Activated CD8-positive, alpha-beta memory T cell treated with anti-CD3 and anti-CD28 coated beads, Interleukin-2, amount 50 U/mL, for 48 hours (primary cell): ENCODE measurements at regions not wholly inside any gene's neighbourhood (a gene's known extent, or its start where the extent isn't known, plus 50 kb on each side); places are given as distances from the start of the nearest gene placed in this dataset.

Experiments used
- DNase-seq: peaks from one replicate; pipeline ENCODE4 v3.0.0-alpha.2; 2020

GRCh38 chr1:222163895-222164294 lies 384.0 kb downstream of the HHIPL2 start:
- DNase-seq = no peak

GRCh38 chr1:222161676-222162075 lies 386.2 kb downstream of the HHIPL2 start:
- no peak for DNase-seq

GRCh38 chr1:222157612-222158011 lies 390.3 kb downstream of the HHIPL2 start:
- no peak for DNase-seq

- no peak for DNase-seq
Observed at GRCh38 chr1:222140206-222140605, 398.3 kb upstream of the DUSP10 start.

- no peak for DNase-seq
Observed at GRCh38 chr1:222138095-222138494, 396.2 kb upstream of the DUSP10 start.

- no peak for DNase-seq
Observed at GRCh38 chr1:222136869-222137268, 395.0 kb upstream of the DUSP10 start.

GRCh38 chr1:222129041-222129440 lies 387.2 kb upstream of the DUSP10 start:
- DNase-seq = no peak

GRCh38 chr1:222127526-222128152 lies 385.8 kb upstream of the DUSP10 start:
- DNase-seq = no peak

GRCh38 chr1:222127096-222127495 lies 385.2 kb upstream of the DUSP10 start:
- no peak for DNase-seq

- no peak for DNase-seq
Observed at GRCh38 chr1:222126052-222126451, 384.2 kb upstream of the DUSP10 start.

- DNase-seq = no peak
Observed at GRCh38 chr1:222124602-222125001, 382.7 kb upstream of the DUSP10 start.

GRCh38 chr1:222123111-222123510 lies 381.2 kb upstream of the DUSP10 start:
- no peak for DNase-seq

GRCh38 chr1:222117809-222118208 lies 375.9 kb upstream of the DUSP10 start:
- DNase-seq = no peak

- DNase-seq = no peak
Observed at GRCh38 chr1:222114536-222115156, 372.8 kb upstream of the DUSP10 start.

GRCh38 chr1:222109836-222110235 lies 367.9 kb upstream of the DUSP10 start:
- DNase-seq = no peak

GRCh38 chr1:222107975-222108374 lies 366.1 kb upstream of the DUSP10 start:
- no peak for DNase-seq

GRCh38 chr1:222107267-222107666 lies 365.4 kb upstream of the DUSP10 start:
- DNase-seq = no peak

GRCh38 chr1:222106377-222106776 lies 364.5 kb upstream of the DUSP10 start:
- no peak for DNase-seq

GRCh38 chr1:222105861-222106260 lies 364.0 kb upstream of the DUSP10 start:
- no peak for DNase-seq

GRCh38 chr1:222105393-222105737 lies 363.5 kb upstream of the DUSP10 start:
- DNase-seq = no peak

GRCh38 chr1:222104694-222105392 lies 363.0 kb upstream of the DUSP10 start:
- DNase-seq = no peak

GRCh38 chr1:222104097-222104496 lies 362.2 kb upstream of the DUSP10 start:
- DNase-seq = no peak

- no peak for DNase-seq
Observed at GRCh38 chr1:222099746-222100145, 357.9 kb upstream of the DUSP10 start.

- DNase-seq = no peak
Observed at GRCh38 chr1:222098404-222098803, 356.5 kb upstream of the DUSP10 start.

- DNase-seq = no peak
Observed at GRCh38 chr1:222097588-222097987, 355.7 kb upstream of the DUSP10 start.
